ENCODE measurements at regions not wholly inside any gene's neighbourhood (a gene's known extent, or its start where the extent isn't known, plus 50 kb on each side); places are given as distances from the start of the nearest gene placed in this dataset.

- TF ChIP-seq CTCF (IDR thresholded peaks at IDR 0.05) (no peak), POLR2A (IDR thresholded peaks at IDR 0.05) (no peak)
Observed at GRCh38 chr9:82776508-82776907, 286.4 kb downstream of the RASEF start.

Data from esophagus squamous epithelium (tissue), 4 donors.